H9 (cell line): ENCODE measurements at regions not wholly inside any gene's neighbourhood (a gene's known extent, or its start where the extent isn't known, plus 50 kb on each side); places are given as distances from the start of the nearest gene placed in this dataset.

Source experiments
- DNase-seq: peaks from one replicate; pipeline ENCODE4 v3.0.0-alpha.2; 2017
- H2AFZ ChIP-seq: one replicate; pipeline ENCODE4 v1.6.1; 2013; ENCODE audit warnings: mild to moderate bottlenecking, low read length, control low read depth, moderate library complexity
- H2AK5ac ChIP-seq: 2 replicates; pipeline ENCODE4 v1.6.1; 2013; ENCODE audit warnings: low read length, control low read depth, mixed read lengths; ENCODE audit not compliant: insufficient read length
- H2BK120ac ChIP-seq: one replicate; pipeline ENCODE4 v1.6.1; 2013; ENCODE audit warnings: low read depth, mild to moderate bottlenecking, low read length, control low read depth, inconsistent platforms; ENCODE audit not compliant: poor library complexity, severe bottlenecking
- H2BK12ac ChIP-seq: 2 replicates; pipeline ENCODE4 v1.6.1; 2013; ENCODE audit warnings: low read length, control low read depth, mixed read lengths, low read depth; ENCODE audit not compliant: insufficient read length
- H2BK15ac ChIP-seq: 2 replicates; pipeline ENCODE4 v1.6.1; 2013; ENCODE audit warnings: low read depth, low read length, control low read depth
- H2BK20ac ChIP-seq: one replicate; pipeline ENCODE4 v1.6.1; 2013; ENCODE audit warnings: low read depth, mild to moderate bottlenecking, low read length, control low read depth, inconsistent platforms; ENCODE audit not compliant: poor library complexity, severe bottlenecking
- H2BK5ac ChIP-seq: 2 replicates; pipeline ENCODE4 v1.6.1; 2013; ENCODE audit warnings: low read length, control low read depth, mixed read lengths; ENCODE audit not compliant: insufficient read length
- H3K14ac ChIP-seq: 2 replicates; pipeline ENCODE4 v1.6.1; 2013; ENCODE audit warnings: low read length, control low read depth; ENCODE audit not compliant: insufficient read depth
- H3K18ac ChIP-seq: 2 replicates; pipeline ENCODE4 v1.6.1; 2013; ENCODE audit warnings: low read depth, mild to moderate bottlenecking, mixed read lengths, low read length, control low read depth; ENCODE audit not compliant: insufficient read length
- H3K23ac ChIP-seq: 2 replicates; pipeline ENCODE4 v1.6.1; 2013; ENCODE audit warnings: low read length, control low read depth, mixed read lengths, low read depth; ENCODE audit not compliant: insufficient read length
- H3K23me2 ChIP-seq: 2 replicates; pipeline ENCODE4 v1.6.1; 2013; ENCODE audit warnings: low read depth, mild to moderate bottlenecking, mixed read lengths, low read length, control low read depth; ENCODE audit not compliant: insufficient read length, poor library complexity, severe bottlenecking
- H3K27ac ChIP-seq: 2 replicates; pipeline ENCODE4 v1.5.1; 2013; ENCODE audit warnings: low read length, control low read depth, mixed read lengths, low read depth; ENCODE audit not compliant: insufficient read length
- H3K27me3 ChIP-seq: 2 replicates; pipeline ENCODE4 v1.6.1; 2013; ENCODE audit warnings: low read length, control low read depth, inconsistent platforms; ENCODE audit not compliant: insufficient read depth
- H3K4ac ChIP-seq: 2 replicates; pipeline ENCODE4 v1.6.1; 2013; ENCODE audit warnings: low read depth, mild to moderate bottlenecking, control low read depth, inconsistent platforms, low read length, moderate library complexity
- H3K4me1 ChIP-seq: 2 replicates; pipeline ENCODE4 v1.6.1; 2013; ENCODE audit warnings: low read length, control low read depth, inconsistent platforms; ENCODE audit not compliant: insufficient read depth
- H3K4me2 ChIP-seq: 2 replicates; pipeline ENCODE4 v1.6.1; 2013; ENCODE audit warnings: low read length, control low read depth, mixed read lengths; ENCODE audit not compliant: insufficient read length, insufficient read depth
- H3K56ac ChIP-seq: 2 replicates; pipeline ENCODE4 v1.6.1; 2013; ENCODE audit warnings: low read depth, mild to moderate bottlenecking, mixed read lengths, low read length, control low read depth; ENCODE audit not compliant: insufficient read length
- H3K79me1 ChIP-seq: 2 replicates; pipeline ENCODE4 v1.6.1; 2013; ENCODE audit warnings: low read depth, mild to moderate bottlenecking, moderate library complexity, low read length, control low read depth, inconsistent platforms; ENCODE audit not compliant: insufficient read depth, poor library complexity, severe bottlenecking
- H3K79me2 ChIP-seq: 2 replicates; pipeline ENCODE4 v1.6.1; 2013; ENCODE audit warnings: low read length, control low read depth, inconsistent platforms; ENCODE audit not compliant: insufficient read depth
- H3K9ac ChIP-seq: 2 replicates; pipeline ENCODE4 v1.6.1; 2013; ENCODE audit warnings: low read length, control low read depth, mixed read lengths; ENCODE audit not compliant: insufficient read length; ENCODE audit errors: extremely low read depth
- H3K9me3 ChIP-seq: one replicate; pipeline ENCODE4 v1.6.1; 2013; ENCODE audit warnings: low read depth, low read length, inconsistent platforms; ENCODE audit not compliant: control insufficient read depth
- H3T11ph ChIP-seq: one replicate; pipeline ENCODE4 v1.6.1; 2013; ENCODE audit warnings: mild to moderate bottlenecking, low read length, control low read depth, inconsistent platforms
- H4K20me1 ChIP-seq: one replicate; pipeline ENCODE4 v1.6.1; 2013; ENCODE audit not compliant: control insufficient read depth, insufficient read length, insufficient read depth
- H4K5ac ChIP-seq: 2 replicates; pipeline ENCODE4 v1.6.1; 2013; ENCODE audit warnings: low read depth, mild to moderate bottlenecking, mixed read lengths, low read length, control low read depth; ENCODE audit not compliant: insufficient read length
- H4K8ac ChIP-seq: replicated peaks from 2 replicates; pipeline ENCODE4 v1.6.1; 2013; ENCODE audit warnings: low read length, control low read depth, mixed read lengths, low read depth; ENCODE audit not compliant: insufficient read length
- H4K91ac ChIP-seq: 2 replicates; pipeline ENCODE4 v1.6.1; 2013; ENCODE audit warnings: low read depth, mild to moderate bottlenecking, moderate library complexity, mixed read lengths, low read length, control low read depth; ENCODE audit not compliant: insufficient read length
- H3K27ac Mint-ChIP-seq, 3 experiments: 2 replicates in 2 of 3; 3 replicates in 1 of 3; pipeline ENCODE4 v1.8.0; 2020 to 2021; ENCODE audit warnings: mixed read lengths in 3 of 3, mild to moderate bottlenecking in 1 of 3, moderate library complexity in 1 of 3
- H3K27me3 Mint-ChIP-seq: 2 replicates; pipeline ENCODE4 v1.8.0; 2021; ENCODE audit warnings: low read depth, mild to moderate bottlenecking, moderate library complexity, mixed read lengths
- H3K36me3 Mint-ChIP-seq, 3 experiments: 2 replicates in 2 of 3; 3 replicates in 1 of 3; pipeline ENCODE4 v1.8.0; 2020 to 2021; ENCODE audit warnings: low read depth in 3 of 3, mixed read lengths in 3 of 3; ENCODE audit not compliant: insufficient read depth in 1 of 3
- H3K4me1 Mint-ChIP-seq, 2 experiments: 2 replicates each; pipeline ENCODE4 v1.8.0; 2020; ENCODE audit warnings: mixed read lengths in 2 of 2
- H3K4me3 Mint-ChIP-seq, 2 experiments: 2 replicates in 1 of 2; 3 replicates in 1 of 2; pipeline ENCODE4 v1.8.0; 2020 to 2021; ENCODE audit warnings: mild to moderate bottlenecking in 2 of 2, mixed read lengths in 2 of 2, moderate library complexity in 1 of 2
- H3K9me3 Mint-ChIP-seq, 2 experiments: 2 replicates in 1 of 2; 3 replicates in 1 of 2; pipeline ENCODE4 v1.8.0; 2020; ENCODE audit warnings: mild to moderate bottlenecking in 2 of 2, mixed read lengths in 2 of 2, moderate library complexity in 1 of 2
- CTCF ChIP-seq: fragments of 200-600 bp; sonication (generic); conservative IDR thresholded peaks from 3 replicates; pipeline ENCODE4 v1.8.0; 2021; ENCODE audit warnings: antibody characterized with exemption, mild to moderate bottlenecking
- WGBS: extraction: QIAGEN DNeasy Blood & Tissue Kit; methylation state at CpG from one replicate; pipeline ENCODE4 v1.1.7; 2013; ENCODE audit warnings: missing lambda C conversion rate, low lambda C conversion rate, mixed read lengths; ENCODE audit not compliant: insufficient read length; ENCODE audit errors: extremely low coverage; 5-methylcytosine and 5-hydroxymethylcytosine counted together

- Histone ChIP-seq H3K4me2 (no peak overlapping the region), H4K5ac (no peak overlapping the region), H2BK12ac (no peak overlapping the region), H3K4ac (no peak overlapping the region), H3K9ac (no peak overlapping the region), H2AFZ (no peak overlapping the region), H3K56ac (no peak overlapping the region), H2BK20ac (no peak overlapping the region), H2AK5ac (no peak overlapping the region), H2BK120ac (no peak overlapping the region), H3K27ac (no peak overlapping the region), H3K23me2 (no peaks in the 10 kb centered on the region), H3K79me1 (no peaks in the 10 kb centered on the region), H3K18ac (no peak overlapping the region), H3K4me1 (no peaks in the 10 kb centered on the region), H2BK15ac (no peak overlapping the region), H3K14ac (no peak overlapping the region), H4K91ac (no peak overlapping the region), H3K23ac (no peak overlapping the region), H3K9me3 (no peaks in the 10 kb centered on the region), H3K79me2 (no peaks in the 10 kb centered on the region), H2BK5ac (no peak overlapping the region), H3K27me3 (no peaks in the 10 kb centered on the region), H3T11ph (no peak overlapping the region), H4K20me1 (no peaks in the 10 kb centered on the region), H4K8ac (no peak overlapping the region)
- DNase-seq: peak; percentile 23
- Mint-ChIP-seq H3K9me3 (peaks cover 0 to 2% of the 10 kb centered on the region in 2 experiments; a peak in 2 of 5 replicates), H3K36me3 (peaks cover 2 to 4% (median 2%) of the 10 kb centered on the region in 3 experiments; a peak in 3 of 7 replicates), H3K4me3 (no peak overlapping the region), H3K27ac (no peak overlapping the region), H3K4me1 (no peaks in the 10 kb centered on the region), H3K27me3 (no peaks in the 10 kb centered on the region; the same call in 1 of the 2 replicates)
- no peak for TF ChIP-seq CTCF
- WGBS: no CpG with 5 or more reads among the region's 38 CpGs
Measured at GRCh38 chr10:81309041-81309552, 565.9 kb upstream of the NRG3 start.
